22Rv1 (cell line): ENCODE measurements at regions not wholly inside any gene's neighbourhood (a gene's known extent, or its start where the extent isn't known, plus 50 kb on each side); places are given as distances from the start of the nearest gene placed in this dataset.

Source experiments
- H3K27ac ChIP-seq: fragments of 450-650 bp; 2 replicates; pipeline ENCODE4 v1.5.1; 2017
- ZFX ChIP-seq: fragments of 450-650 bp; IDR thresholded peaks from 2 replicates; pipeline ENCODE4 v1.6.1; 2017; ENCODE audit warnings: antibody characterized with exemption, borderline replicate concordance
- TF ChIP-seq, protein P1 (sequence below): fragments of 450-650 bp; IDR thresholded peaks from 2 replicates; pipeline ENCODE4 v1.5.1; 2017; ENCODE audit warnings: mild to moderate bottlenecking

GRCh38 chrX:69285881-69286564, 120.8 kb upstream of the PJA1 start:
- TF ChIP-seq ZFX = no peak
- TF ChIP-seq, protein P1, sequence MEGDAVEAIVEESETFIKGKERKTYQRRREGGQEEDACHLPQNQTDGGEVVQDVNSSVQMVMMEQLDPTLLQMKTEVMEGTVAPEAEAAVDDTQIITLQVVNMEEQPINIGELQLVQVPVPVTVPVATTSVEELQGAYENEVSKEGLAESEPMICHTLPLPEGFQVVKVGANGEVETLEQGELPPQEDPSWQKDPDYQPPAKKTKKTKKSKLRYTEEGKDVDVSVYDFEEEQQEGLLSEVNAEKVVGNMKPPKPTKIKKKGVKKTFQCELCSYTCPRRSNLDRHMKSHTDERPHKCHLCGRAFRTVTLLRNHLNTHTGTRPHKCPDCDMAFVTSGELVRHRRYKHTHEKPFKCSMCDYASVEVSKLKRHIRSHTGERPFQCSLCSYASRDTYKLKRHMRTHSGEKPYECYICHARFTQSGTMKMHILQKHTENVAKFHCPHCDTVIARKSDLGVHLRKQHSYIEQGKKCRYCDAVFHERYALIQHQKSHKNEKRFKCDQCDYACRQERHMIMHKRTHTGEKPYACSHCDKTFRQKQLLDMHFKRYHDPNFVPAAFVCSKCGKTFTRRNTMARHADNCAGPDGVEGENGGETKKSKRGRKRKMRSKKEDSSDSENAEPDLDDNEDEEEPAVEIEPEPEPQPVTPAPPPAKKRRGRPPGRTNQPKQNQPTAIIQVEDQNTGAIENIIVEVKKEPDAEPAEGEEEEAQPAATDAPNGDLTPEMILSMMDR = peak; percentile 85
- no peak overlapping the region for H3K27ac ChIP-seq

- TF ChIP-seq ZFX = no peak
- TF ChIP-seq, protein P1 = no peak
- no peak overlapping the region for H3K27ac ChIP-seq
Observed at GRCh38 chrX:69285401-69285877, 120.2 kb upstream of the PJA1 start.

DNA sequence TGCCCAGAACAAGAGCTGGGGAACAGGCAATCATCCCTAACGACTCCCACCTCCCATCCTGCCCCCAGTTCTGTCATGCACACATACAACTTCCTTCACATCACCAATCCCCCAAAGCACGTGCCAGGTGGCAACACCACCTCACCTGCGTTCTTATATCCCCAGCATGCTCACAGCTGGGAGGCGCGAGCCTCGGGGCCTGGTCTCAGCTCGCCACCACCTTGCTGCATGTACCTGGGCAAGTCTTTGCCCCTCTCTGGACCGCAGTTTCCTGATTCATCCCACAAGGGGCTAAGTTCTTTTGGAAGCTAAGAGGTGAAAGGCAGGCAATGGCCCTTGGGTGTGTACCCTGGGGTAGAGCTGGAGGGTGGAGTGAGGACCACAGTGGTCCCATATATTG, 119.2 kb upstream of the PJA1 start:
- no peak overlapping the region for H3K27ac ChIP-seq
- TF ChIP-seq ZFX = no peak
- TF ChIP-seq, protein P1 = no peak

DNA sequence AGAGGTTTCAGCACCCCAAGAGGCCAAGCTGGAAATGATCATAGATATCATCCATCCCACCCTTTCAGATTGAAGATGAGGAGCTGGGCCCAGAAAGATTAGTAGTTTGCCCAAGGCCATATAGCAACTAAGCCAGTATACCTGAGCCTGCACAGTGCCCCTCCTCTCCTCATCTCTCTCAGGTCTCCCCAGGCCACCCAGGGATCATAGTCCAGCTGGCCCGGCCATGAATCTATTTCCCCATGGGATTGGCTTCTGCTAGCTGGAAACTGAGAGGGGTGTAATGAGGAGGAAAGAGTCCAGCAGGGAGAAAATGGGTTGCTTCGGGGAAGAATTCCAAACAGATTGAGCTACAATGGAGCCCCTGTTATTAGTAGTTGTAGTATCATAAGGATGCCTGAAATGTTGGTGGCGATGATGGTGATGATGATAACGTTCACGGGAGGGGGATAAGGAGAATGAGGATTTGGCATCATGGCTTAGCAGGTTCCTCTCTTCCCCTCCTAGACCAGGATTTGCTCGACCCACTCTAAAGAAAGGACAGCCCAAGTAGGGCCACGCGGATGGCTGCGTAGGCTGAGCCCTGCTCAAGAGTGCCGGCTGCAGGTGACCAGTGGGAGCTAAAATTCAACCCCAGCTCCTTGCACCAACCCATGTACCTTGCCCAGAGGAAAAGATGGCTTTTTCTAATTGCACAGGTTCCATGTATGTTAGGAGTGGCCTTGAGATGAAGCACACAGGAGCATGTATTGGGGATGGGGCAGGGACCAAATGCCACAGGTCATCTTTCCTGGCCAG, 117.8 kb upstream of the PJA1 start:
- no peak overlapping the region for H3K27ac ChIP-seq
- TF ChIP-seq, protein P1 = no peak
- no peak for TF ChIP-seq ZFX

DNA sequence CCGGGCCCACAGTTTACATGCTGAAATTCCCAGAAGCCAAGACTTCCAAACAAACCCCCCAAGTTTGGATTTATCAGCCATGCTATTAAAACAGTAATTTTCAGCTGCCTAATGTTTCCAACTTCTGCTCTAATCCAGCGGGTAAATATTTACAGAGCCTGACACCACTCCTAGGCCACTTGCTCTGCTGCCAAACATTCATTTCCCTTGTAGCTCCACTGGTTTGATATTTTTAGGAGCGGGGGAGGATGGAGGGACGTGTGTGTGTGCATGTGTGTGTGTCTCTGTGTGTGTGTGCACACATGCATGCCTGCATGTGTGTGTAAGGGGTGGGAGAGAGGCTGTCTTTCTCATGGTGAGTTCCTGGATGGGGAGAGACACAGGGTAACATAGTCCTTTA, 115.7 kb upstream of the PJA1 start:
- TF ChIP-seq ZFX = no peak
- TF ChIP-seq, protein P1 = no peak
- H3K27ac ChIP-seq = no peak overlapping the region

DNA sequence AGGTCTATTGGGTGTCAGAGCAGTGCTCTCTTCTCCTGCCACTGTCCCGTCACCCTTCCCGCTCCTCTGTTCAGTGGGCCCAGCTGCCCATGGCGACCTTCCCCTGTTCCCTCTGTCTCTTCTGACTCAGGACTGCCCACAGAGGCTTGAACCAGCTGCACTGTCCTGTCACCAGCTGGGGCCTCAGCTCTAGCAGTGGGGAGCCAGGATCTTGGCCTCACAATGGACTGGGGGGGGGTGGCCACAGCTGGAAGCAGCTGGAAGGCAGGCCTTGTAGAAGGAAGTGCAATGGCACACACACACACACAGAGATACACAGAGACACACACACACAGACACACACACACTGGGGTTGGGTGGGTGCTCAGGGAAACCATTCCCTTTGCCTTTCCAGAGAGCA, 114.0 kb upstream of the PJA1 start:
- H3K27ac ChIP-seq = no peak overlapping the region
- TF ChIP-seq ZFX = no peak
- TF ChIP-seq, protein P1 = no peak
